ENCODE measurements at regions not wholly inside any gene's neighbourhood (a gene's known extent, or its start where the extent isn't known, plus 50 kb on each side); places are given as distances from the start of the nearest gene placed in this dataset.
A peak's percentile ranks its signal among the peaks of the same experiment; 100 is the strongest.

- Mint-ChIP-seq H3K27me3 (ENCODE audit: low read depth) (peaks cover 13% of the 10 kb centered on the region), H3K4me1 (ENCODE audit: low read depth) (peaks cover 11% of the 10 kb centered on the region), H3K9me3 (no peaks in the 10 kb centered on the region), H3K36me3 (ENCODE audit: low read depth) (no peaks in the 10 kb centered on the region), H3K27ac (no peak overlapping the region), H3K4me3 (peak overlapping the region; percentile 46)
- no peak for DNase-seq (ENCODE audit: low spot score)
Observed at GRCh38 chr14:88129306-88130056, 124.5 kb downstream of the GPR65 start.

GRCh38 chr14:88130057-88130432, 125.1 kb downstream of the GPR65 start:
- Mint-ChIP-seq H3K4me3 (peak overlapping the region; percentile 46), H3K27ac (no peak overlapping the region), H3K4me1 (ENCODE audit: low read depth) (peaks cover 11% of the 10 kb centered on the region), H3K27me3 (ENCODE audit: low read depth) (peaks cover 12% of the 10 kb centered on the region), H3K36me3 (ENCODE audit: low read depth) (no peaks in the 10 kb centered on the region), H3K9me3 (no peaks in the 10 kb centered on the region)
- no peak for DNase-seq (ENCODE audit: low spot score)
